Muscle of leg (tissue), 3 donors: ENCODE measurements at regions not wholly inside any gene's neighbourhood (a gene's known extent, or its start where the extent isn't known, plus 50 kb on each side); places are given as distances from the start of the nearest gene placed in this dataset.
A peak's percentile ranks its signal among the peaks of the same experiment; 100 is the strongest.

ENCODE experiments used
- DNase-seq: peaks from one replicate; pipeline ENCODE4 v3.0.0; 2013
- H3K27ac ChIP-seq: one replicate; pipeline ENCODE4 v1.5.1; 2013; ENCODE audit warnings: mild to moderate bottlenecking, low read length, control low read depth
- H3K27me3 ChIP-seq: one replicate; pipeline ENCODE4 v1.6.1; 2013; ENCODE audit warnings: low read length; ENCODE audit not compliant: control insufficient read depth, insufficient read depth
- H3K36me3 ChIP-seq: one replicate; pipeline ENCODE4 v1.6.1; 2013; ENCODE audit warnings: low read length; ENCODE audit not compliant: control insufficient read depth, insufficient read depth
- H3K4me1 ChIP-seq: one replicate; pipeline ENCODE4 v1.6.1; 2013; ENCODE audit warnings: low read length; ENCODE audit not compliant: control insufficient read depth, insufficient read depth
- H3K4me3 ChIP-seq: one replicate; pipeline ENCODE4 v1.5.1; 2013; ENCODE audit warnings: low read length, control low read depth
- H3K9me3 ChIP-seq: replicated peaks from 2 replicates; pipeline ENCODE4 v1.6.1; 2013; ENCODE audit warnings: low read depth, low read length; ENCODE audit not compliant: control insufficient read depth
- WGBS: methylation state at CpG from one replicate; pipeline ENCODE4 v1.1.5; 2013; ENCODE audit warnings: missing lambda C conversion rate; ENCODE audit not compliant: insufficient coverage; 5-methylcytosine and 5-hydroxymethylcytosine counted together

DNA sequence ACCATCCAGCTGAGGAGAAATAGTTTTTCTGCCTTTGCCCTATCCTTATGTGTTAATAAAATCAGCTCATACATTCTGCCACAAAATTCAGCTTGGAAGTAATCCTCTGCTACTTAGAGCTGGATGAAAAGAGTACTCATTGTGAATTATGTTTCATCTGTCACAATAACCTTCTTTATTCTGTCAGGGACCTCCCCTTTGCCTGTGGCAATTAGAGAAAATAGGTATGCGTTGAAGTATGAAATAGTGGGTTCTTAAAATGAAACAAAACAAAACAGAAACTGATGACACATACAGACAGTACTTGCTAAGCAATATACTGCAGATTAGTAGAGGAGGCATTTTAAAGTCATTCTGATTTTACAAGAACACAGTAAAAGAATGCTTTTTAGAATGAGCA is 578.5 kb downstream of the USP25 start:
- no CpG with 5 or more reads among the region's 1 CpG for WGBS
- H3K4me1 ChIP-seq, result no peaks in the 10 kb centered on the region
- no peaks in the 10 kb centered on the region for H3K9me3 ChIP-seq
- no peaks in the 10 kb centered on the region for H3K36me3 ChIP-seq
- no peak for DNase-seq
- H3K27ac ChIP-seq, result peak overlapping the region; percentile 37
- H3K4me3 ChIP-seq, result peak overlapping the region; percentile 7
- no peaks in the 10 kb centered on the region for H3K27me3 ChIP-seq

DNA sequence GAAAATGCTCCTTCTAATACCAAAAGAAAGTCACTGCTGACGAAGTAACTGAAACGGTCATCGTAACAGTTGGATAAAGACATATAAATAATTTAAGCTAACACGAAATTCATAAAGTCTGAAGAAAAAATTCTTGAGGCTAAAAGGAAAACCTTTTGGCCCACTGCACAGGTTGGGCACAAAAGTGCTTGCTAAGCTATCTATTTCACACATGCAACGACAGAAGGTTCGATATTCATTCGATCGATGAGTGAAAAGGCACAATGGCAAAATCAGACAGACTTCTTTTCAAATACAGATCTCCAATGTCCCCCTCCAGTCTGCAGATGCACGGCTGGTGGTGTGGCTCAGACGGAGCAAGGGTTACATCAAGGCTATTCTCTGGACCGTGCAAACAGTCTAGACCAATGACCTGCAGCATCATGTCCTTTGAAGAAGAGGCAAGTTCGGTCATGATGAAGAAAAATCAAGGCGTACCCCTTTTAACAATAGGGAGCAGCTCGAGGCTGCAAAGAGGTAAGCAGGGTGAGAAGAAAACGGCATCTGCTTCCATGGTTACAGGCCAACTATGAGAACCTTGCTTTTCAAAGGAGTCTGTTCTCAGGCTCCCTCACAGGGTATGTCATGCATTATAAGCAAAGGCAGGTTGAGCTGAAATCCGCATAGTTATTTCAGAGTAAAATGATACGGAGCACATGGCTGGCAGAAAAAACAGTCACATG is 579.6 kb downstream of the USP25 start:
- Histone ChIP-seq H3K9me3 (no peaks in the 10 kb centered on the region), H3K27me3 (no peaks in the 10 kb centered on the region), H3K27ac (peak overlapping the region; percentile 54), H3K4me1 (no peaks in the 10 kb centered on the region), H3K36me3 (no peaks in the 10 kb centered on the region), H3K4me3 (peak overlapping the region; percentile 18)
- WGBS, result 72% methylated on average over 8 of the region's 17 CpGs
- no peak for DNase-seq

DNA sequence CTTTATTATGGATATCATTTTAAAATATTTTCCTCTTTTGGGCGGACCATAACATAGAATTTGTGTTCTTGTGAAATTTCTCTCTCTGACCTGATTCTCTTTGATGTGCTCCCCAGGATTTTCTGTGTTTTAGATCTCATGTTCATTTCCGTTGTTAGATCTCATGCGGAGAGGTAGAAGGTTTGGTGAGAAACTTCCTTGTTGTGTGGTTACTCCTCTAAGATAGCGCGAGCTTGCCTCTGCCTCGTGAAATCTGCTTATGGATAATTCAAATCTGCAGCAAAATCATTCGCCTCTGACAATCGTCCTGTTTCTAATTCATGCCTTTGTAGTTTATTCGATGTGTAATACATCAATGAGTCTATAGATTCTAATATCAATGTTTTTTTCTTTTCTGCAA is 580.4 kb downstream of the USP25 start:
- Histone ChIP-seq H3K27me3 (no peaks in the 10 kb centered on the region), H3K4me1 (no peaks in the 10 kb centered on the region), H3K27ac (peak overlapping the region; percentile 37), H3K36me3 (no peaks in the 10 kb centered on the region), H3K9me3 (no peaks in the 10 kb centered on the region), H3K4me3 (no peak overlapping the region)
- WGBS, result 95% methylated on average over 4 of the region's 9 CpGs
- no peak for DNase-seq

DNA sequence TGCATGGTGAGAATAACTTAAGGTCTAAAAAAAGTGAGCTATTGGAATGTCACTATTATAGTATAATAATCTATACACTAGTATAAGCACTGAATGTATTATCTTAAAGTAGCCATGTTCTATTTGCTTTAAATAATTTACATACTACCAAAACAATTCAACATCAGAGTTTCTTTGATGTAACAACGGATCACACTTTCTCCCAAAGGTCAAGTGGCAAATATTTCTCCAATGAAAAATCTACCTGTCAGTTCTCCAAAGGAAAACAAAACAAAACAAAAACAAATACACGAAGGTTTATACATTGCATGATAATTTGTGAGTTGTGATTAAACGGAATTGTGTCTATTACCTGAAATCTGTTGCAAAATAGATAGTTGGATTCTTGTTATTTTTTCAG is 581.4 kb downstream of the USP25 start:
- no peaks in the 10 kb centered on the region for H3K4me1 ChIP-seq
- H3K36me3 ChIP-seq, result no peaks in the 10 kb centered on the region
- H3K27ac ChIP-seq, result no peak overlapping the region
- H3K27me3 ChIP-seq, result no peaks in the 10 kb centered on the region
- WGBS, result no CpG with 5 or more reads among the region's 3 CpGs
- no peak overlapping the region for H3K4me3 ChIP-seq
- H3K9me3 ChIP-seq, result no peaks in the 10 kb centered on the region
- no peak for DNase-seq

DNA sequence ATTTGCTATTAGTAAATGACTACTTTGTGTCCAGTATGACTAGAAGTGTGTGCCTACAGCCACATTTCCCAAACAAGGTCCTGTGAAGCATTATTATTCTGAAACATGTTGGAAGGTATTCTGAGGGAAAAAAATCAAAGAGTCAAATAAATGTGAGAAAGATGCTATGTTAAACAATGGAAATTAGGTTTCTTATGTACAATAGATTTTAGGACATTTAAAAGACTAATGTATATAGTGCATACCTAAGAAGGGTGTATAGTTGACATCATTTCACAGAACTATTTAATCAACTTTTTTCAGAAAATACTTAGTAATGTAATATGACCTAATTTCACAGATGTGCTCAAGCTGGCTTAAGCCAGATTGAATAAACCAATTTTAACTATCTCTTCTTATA is 582.5 kb downstream of the USP25 start:
- peak; percentile 46 for DNase-seq
- no peaks in the 10 kb centered on the region for H3K27me3 ChIP-seq

GRCh38 chr21:16315223-16315622 is 585.4 kb downstream of the USP25 start:
- WGBS, result no CpG with 5 or more reads among the region's 1 CpG
- Histone ChIP-seq H3K4me1 (no peaks in the 10 kb centered on the region), H3K4me3 (no peak overlapping the region), H3K27me3 (no peaks in the 10 kb centered on the region), H3K9me3 (no peaks in the 10 kb centered on the region), H3K36me3 (no peaks in the 10 kb centered on the region), H3K27ac (no peak overlapping the region)
- no peak for DNase-seq

More for the DNA sequence above, 582.5 kb downstream of the USP25 start:
- H3K36me3 ChIP-seq, result no peaks in the 10 kb centered on the region
- H3K27ac ChIP-seq, result no peak overlapping the region
- no peaks in the 10 kb centered on the region for H3K4me1 ChIP-seq
- H3K4me3 ChIP-seq, result no peak overlapping the region
- H3K9me3 ChIP-seq, result no peaks in the 10 kb centered on the region

- Histone ChIP-seq H3K27ac (no peak overlapping the region), H3K9me3 (no peaks in the 10 kb centered on the region), H3K27me3 (no peaks in the 10 kb centered on the region), H3K4me3 (no peak overlapping the region), H3K4me1 (no peaks in the 10 kb centered on the region), H3K36me3 (no peaks in the 10 kb centered on the region)
- no peak for DNase-seq
These were observed 589.0 kb downstream of the USP25 start for GRCh38 chr21:16318651-16319300.

- Histone ChIP-seq H3K36me3 (no peaks in the 10 kb centered on the region), H3K4me1 (no peaks in the 10 kb centered on the region), H3K4me3 (no peak overlapping the region), H3K27me3 (no peaks in the 10 kb centered on the region), H3K9me3 (no peaks in the 10 kb centered on the region), H3K27ac (no peak overlapping the region)
- no peak for DNase-seq
- 100% methylated on average over 1 of the region's 1 CpG for WGBS
These were observed 590.3 kb downstream of the USP25 start for GRCh38 chr21:16320110-16320509.

DNA sequence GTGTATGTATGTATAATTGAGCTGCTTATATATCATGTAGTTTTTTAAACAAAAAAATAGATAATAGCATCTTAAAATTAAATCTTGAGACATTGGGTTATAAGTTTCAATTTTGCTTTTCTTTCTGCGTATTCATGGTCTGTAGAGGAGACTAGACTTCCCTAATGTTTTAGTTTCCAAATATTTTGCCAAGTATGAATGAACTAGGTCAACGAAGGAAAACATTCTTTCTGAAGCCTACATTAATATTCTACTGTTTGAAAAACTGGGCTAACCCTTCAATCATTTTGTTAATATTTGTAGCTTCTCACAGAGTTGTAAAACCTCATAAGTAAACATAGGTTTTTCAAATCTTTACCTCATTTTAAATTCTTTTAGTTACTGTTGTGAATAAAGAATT is 592.7 kb downstream of the USP25 start:
- H3K27ac ChIP-seq, result no peak overlapping the region
- no peaks in the 10 kb centered on the region for H3K4me1 ChIP-seq
- no peaks in the 10 kb centered on the region for H3K27me3 ChIP-seq
- no peak overlapping the region for H3K4me3 ChIP-seq
- H3K9me3 ChIP-seq, result no peaks in the 10 kb centered on the region
- no CpG with 5 or more reads among the region's 2 CpGs for WGBS
- H3K36me3 ChIP-seq, result no peaks in the 10 kb centered on the region
- peak; percentile 79 for DNase-seq

DNA sequence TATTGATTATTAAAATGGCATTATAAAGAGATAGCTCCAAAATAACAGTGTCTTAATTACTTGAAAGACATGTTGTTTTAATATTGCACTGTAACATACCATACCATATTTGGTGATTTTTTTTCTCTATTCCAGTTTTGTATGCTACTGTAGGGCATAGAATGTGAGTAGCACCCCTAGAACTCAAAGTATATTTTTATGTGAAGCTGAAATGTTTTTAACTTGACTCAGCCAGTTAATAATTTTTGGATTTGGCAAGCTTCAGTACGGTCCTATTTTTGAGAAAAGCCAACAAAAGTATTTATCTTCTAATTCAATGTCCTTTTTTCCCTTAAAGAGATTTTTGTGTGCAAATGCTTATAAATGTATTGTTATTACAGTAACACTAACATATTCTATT is 593.8 kb downstream of the USP25 start:
- no CpG with 5 or more reads among the region's 1 CpG for WGBS
- H3K27ac ChIP-seq, result no peak overlapping the region

More for the DNA sequence above, 593.8 kb downstream of the USP25 start:
- H3K36me3 ChIP-seq, result no peaks in the 10 kb centered on the region
- H3K9me3 ChIP-seq, result no peaks in the 10 kb centered on the region
- H3K4me3 ChIP-seq, result no peak overlapping the region
- H3K27me3 ChIP-seq, result no peaks in the 10 kb centered on the region
- peak; percentile 62 for DNase-seq
- no peaks in the 10 kb centered on the region for H3K4me1 ChIP-seq
